ENCODE measurements at regions not wholly inside any gene's neighbourhood (a gene's known extent, or its start where the extent isn't known, plus 50 kb on each side); places are given as distances from the start of the nearest gene placed in this dataset.
"Not testable (repeated sequence)": the region's sequence is repeated elsewhere in the genome, so short reads cannot be mapped to it uniquely, and the experiment has no call there.

- H3K9me3 ChIP-seq (replicated peaks): peaks cover 35% of the 10 kb centered on the region
- H3K4me3 ChIP-seq: no peak overlapping the region
- H3K27ac ChIP-seq (replicated peaks): no peak overlapping the region
- no peaks in the 10 kb centered on the region for H3K27me3 ChIP-seq (ENCODE audit: low read depth)
- no peak for DNase-seq
- intact Hi-C loops (cut with micrococcal nuclease): no loop called here
- no peaks in the 10 kb centered on the region for H3K36me3 ChIP-seq
- H3K4me1 ChIP-seq: no peaks in the 10 kb centered on the region
- no peak for TF ChIP-seq CTCF (IDR thresholded peaks at IDR 0.05; ENCODE audit: borderline replicate concordance)
Measured at GRCh38 chr6:25157183-25157582, 122.0 kb upstream of the CARMIL1 start.

- Histone ChIP-seq H3K9me3 (replicated peaks) (peaks cover 35% of the 10 kb centered on the region), H3K27ac (replicated peaks) (no peak overlapping the region), H3K4me1 (no peaks in the 10 kb centered on the region), H3K36me3 (no peaks in the 10 kb centered on the region), H3K27me3 (ENCODE audit: low read depth) (no peaks in the 10 kb centered on the region), H3K4me3 (no peak overlapping the region)
- TF ChIP-seq CTCF (IDR thresholded peaks at IDR 0.05; ENCODE audit: borderline replicate concordance): no peak
- intact Hi-C loops (cut with micrococcal nuclease): no loop called here
- DNase-seq: no peak
Measured at GRCh38 chr6:25157842-25158241, 121.3 kb upstream of the CARMIL1 start.

- H3K4me1 ChIP-seq; DNase-seq; H3K27me3 ChIP-seq (ENCODE audit: low read depth); H3K4me3 ChIP-seq; intact Hi-C loops (cut with micrococcal nuclease); H3K36me3 ChIP-seq; H3K27ac ChIP-seq (replicated peaks): not testable (repeated sequence)
- H3K9me3 ChIP-seq (replicated peaks): peaks cover 35% of the 10 kb centered on the region
Measured at GRCh38 chr6:25160134-25160533, 119.0 kb upstream of the CARMIL1 start.

- Histone ChIP-seq H3K27me3 (ENCODE audit: low read depth) (no peaks in the 10 kb centered on the region), H3K9me3 (replicated peaks) (peaks cover 4% of the 10 kb centered on the region), H3K4me3 (no peak overlapping the region), H3K27ac (replicated peaks) (no peak overlapping the region), H3K4me1 (no peaks in the 10 kb centered on the region), H3K36me3 (no peaks in the 10 kb centered on the region)
- DNase-seq: no peak
- no peak for TF ChIP-seq CTCF (IDR thresholded peaks at IDR 0.05; ENCODE audit: borderline replicate concordance)
- intact Hi-C loops (cut with micrococcal nuclease): no loop called here
Measured at GRCh38 chr6:25165177-25165576, 114.0 kb upstream of the CARMIL1 start.

- H3K4me3 ChIP-seq: no peak overlapping the region
- no peak for TF ChIP-seq CTCF (IDR thresholded peaks at IDR 0.05; ENCODE audit: borderline replicate concordance)
- H3K9me3 ChIP-seq (replicated peaks): no peaks in the 10 kb centered on the region
- H3K27ac ChIP-seq (replicated peaks): no peak overlapping the region
- no peak for DNase-seq
- no peaks in the 10 kb centered on the region for H3K27me3 ChIP-seq (ENCODE audit: low read depth)
- intact Hi-C loops (cut with micrococcal nuclease): no loop called here
- H3K4me1 ChIP-seq: no peaks in the 10 kb centered on the region
- H3K36me3 ChIP-seq: no peaks in the 10 kb centered on the region
Measured at GRCh38 chr6:25165800-25166199, 113.4 kb upstream of the CARMIL1 start.

GRCh38 chr6:25166955-25167748 lies 112.0 kb upstream of the CARMIL1 start:
- DNase-seq: no peak
- Histone ChIP-seq H3K27ac (replicated peaks) (no peak overlapping the region), H3K36me3 (no peaks in the 10 kb centered on the region), H3K4me1 (no peaks in the 10 kb centered on the region), H3K27me3 (ENCODE audit: low read depth) (no peaks in the 10 kb centered on the region), H3K4me3 (no peak overlapping the region), H3K9me3 (replicated peaks) (no peaks in the 10 kb centered on the region)
- no peak for TF ChIP-seq CTCF (IDR thresholded peaks at IDR 0.05; ENCODE audit: borderline replicate concordance)
- intact Hi-C loops (cut with micrococcal nuclease): no loop called here

Measured in left ventricle myocardium inferior (tissue), 1 donor.